Transverse colon (tissue), 3 donors: ENCODE measurements at regions not wholly inside any gene's neighbourhood (a gene's known extent, or its start where the extent isn't known, plus 50 kb on each side); places are given as distances from the start of the nearest gene placed in this dataset.

ENCODE experiments used
- CTCF ChIP-seq, 5 experiments: fragments of 200-600 bp in 3 of 5; fragments of 450-650 bp in 2 of 5; sonication (generic) in 3 of 5; IDR thresholded peaks; 1 replicate in 2 of 5; 2 replicates in 3 of 5; pipeline ENCODE4 v1.5.1; 2016 to 2017; ENCODE audit warnings: antibody characterized with exemption in 5 of 5, inconsistent platforms in 3 of 5, mild to moderate bottlenecking in 2 of 5, moderate library complexity in 1 of 5
- POLR2A ChIP-seq: fragments of 450-650 bp; IDR thresholded peaks from one replicate; pipeline ENCODE4 v1.6.1; 2016; ENCODE audit warnings: antibody characterized with exemption, mild to moderate bottlenecking, moderate library complexity

- TF ChIP-seq CTCF (IDR thresholded peaks at IDR 0.05) (no peak), POLR2A (no peak)
Observed at GRCh38 chr10:31728698-31729224, 199.9 kb downstream of the ARHGAP12 start.
